Body of pancreas (tissue), 4 donors: ENCODE measurements at regions not wholly inside any gene's neighbourhood (a gene's known extent, or its start where the extent isn't known, plus 50 kb on each side); places are given as distances from the start of the nearest gene placed in this dataset.

Source experiments
- ATAC-seq: fragments of 150-250 bp; one replicate; pipeline ENCODE4 v1.9.1; 2016
- DNase-seq, 4 donors: peaks; one replicate each; pipeline ENCODE4 v3.0.0-alpha.2; 2019
- H3K27ac ChIP-seq, 4 donors: fragments of 200-600 bp; sonication (generic); 1 replicate in 3 of 4; 2 replicates in 1 of 4; pipeline versions ENCODE4 v1.5.1 to v1.6.1; 2016 to 2019; ENCODE audit warnings: mild to moderate bottlenecking in 1 of 4, mixed read lengths in 1 of 4, moderate library complexity in 1 of 4
- H3K27me3 ChIP-seq, 2 donors: fragments of 200-600 bp; sonication (generic); one replicate each; pipeline ENCODE4 v1.6.0; 2016; ENCODE audit warnings: mild to moderate bottlenecking in 1 of 2
- H3K36me3 ChIP-seq, 2 donors: fragments of 200-600 bp; sonication (generic); replicated peaks in 1 of 2; 2 replicates each; pipeline ENCODE4 v1.5.1; 2016; ENCODE audit warnings: low read depth in 2 of 2; ENCODE audit not compliant: insufficient read depth in 1 of 2
- H3K4me1 ChIP-seq: fragments of 200-600 bp; sonication (generic); one replicate; pipeline ENCODE4 v1.6.0; 2016
- H3K4me3 ChIP-seq, 2 donors: fragments of 200-600 bp; sonication (generic); 1 replicate in 1 of 2; 2 replicates in 1 of 2; pipeline ENCODE4 v1.5.1; 2016 to 2019
- H3K9me3 ChIP-seq, 3 donors: fragments of 200-600 bp; sonication (generic); 1 replicate in 2 of 3; 2 replicates in 1 of 3; pipeline ENCODE4 v1.5.1; 2016
- POLR2A ChIP-seq, 3 donors: fragments of 450-650 bp; IDR thresholded peaks; one replicate each; pipeline ENCODE4 v1.6.1; 2016; ENCODE audit warnings: antibody characterized with exemption in 3 of 3, mild to moderate bottlenecking in 2 of 3
- WGBS, 2 donors: methylation state at CpG; one replicate each; pipeline ENCODE4 v1.1.5; 2017; 5-methylcytosine and 5-hydroxymethylcytosine counted together
- intact Hi-C: fragments of 100-400 bp; cut with DNase I; formaldehyde crosslinking; loops from one replicate; pipeline ENCODE4 v1.15.1; 2023
- TF ChIP-seq, protein P1 (sequence below), 7 experiments: fragments of 450-650 bp in 4 of 7; fragments of 200-600 bp in 3 of 7; sonication (generic) in 3 of 7; IDR thresholded peaks; one replicate each; pipeline ENCODE4 v1.5.1; 2016 to 2019; ENCODE audit warnings: antibody characterized with exemption in 7 of 7

DNA sequence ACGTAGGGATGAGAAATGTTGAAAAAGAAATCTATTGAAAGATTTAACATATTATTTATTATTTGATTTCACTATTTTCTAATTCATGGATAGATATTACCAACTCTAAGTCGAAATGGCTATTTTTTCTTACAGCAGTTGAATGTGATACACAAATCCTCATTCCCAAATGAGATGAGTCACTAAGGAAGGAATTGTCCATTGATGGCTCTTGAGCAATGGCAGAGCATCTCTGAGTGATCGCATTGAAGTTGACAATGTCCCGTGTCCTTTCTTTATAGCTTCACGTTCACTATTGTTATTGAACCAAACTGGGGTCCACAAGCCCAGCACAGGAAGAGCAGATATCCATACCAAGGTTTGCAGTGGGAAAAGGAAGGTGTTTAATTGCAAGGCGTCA is 648.3 kb upstream of the SPRY2 start:
- WGBS, 2 donors = 74 to 75% methylated on average over 6 of the region's 6 CpGs
- DNase-seq (no peak), ATAC-seq (no peak)
- Histone ChIP-seq H3K27me3 (no peaks in the 10 kb centered on the region), H3K27ac (no peak overlapping the region), H3K9me3 (no peaks in the 10 kb centered on the region), H3K4me3 (no peak overlapping the region), H3K4me1 (no peaks in the 10 kb centered on the region), H3K36me3 (no peaks in the 10 kb centered on the region)
- intact Hi-C loops = no loop called here
- TF ChIP-seq, protein P1, sequence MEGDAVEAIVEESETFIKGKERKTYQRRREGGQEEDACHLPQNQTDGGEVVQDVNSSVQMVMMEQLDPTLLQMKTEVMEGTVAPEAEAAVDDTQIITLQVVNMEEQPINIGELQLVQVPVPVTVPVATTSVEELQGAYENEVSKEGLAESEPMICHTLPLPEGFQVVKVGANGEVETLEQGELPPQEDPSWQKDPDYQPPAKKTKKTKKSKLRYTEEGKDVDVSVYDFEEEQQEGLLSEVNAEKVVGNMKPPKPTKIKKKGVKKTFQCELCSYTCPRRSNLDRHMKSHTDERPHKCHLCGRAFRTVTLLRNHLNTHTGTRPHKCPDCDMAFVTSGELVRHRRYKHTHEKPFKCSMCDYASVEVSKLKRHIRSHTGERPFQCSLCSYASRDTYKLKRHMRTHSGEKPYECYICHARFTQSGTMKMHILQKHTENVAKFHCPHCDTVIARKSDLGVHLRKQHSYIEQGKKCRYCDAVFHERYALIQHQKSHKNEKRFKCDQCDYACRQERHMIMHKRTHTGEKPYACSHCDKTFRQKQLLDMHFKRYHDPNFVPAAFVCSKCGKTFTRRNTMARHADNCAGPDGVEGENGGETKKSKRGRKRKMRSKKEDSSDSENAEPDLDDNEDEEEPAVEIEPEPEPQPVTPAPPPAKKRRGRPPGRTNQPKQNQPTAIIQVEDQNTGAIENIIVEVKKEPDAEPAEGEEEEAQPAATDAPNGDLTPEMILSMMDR (IDR thresholded peaks at IDR 0.05) = no peak
- TF ChIP-seq POLR2A (IDR thresholded peaks at IDR 0.05) = no peak

DNA sequence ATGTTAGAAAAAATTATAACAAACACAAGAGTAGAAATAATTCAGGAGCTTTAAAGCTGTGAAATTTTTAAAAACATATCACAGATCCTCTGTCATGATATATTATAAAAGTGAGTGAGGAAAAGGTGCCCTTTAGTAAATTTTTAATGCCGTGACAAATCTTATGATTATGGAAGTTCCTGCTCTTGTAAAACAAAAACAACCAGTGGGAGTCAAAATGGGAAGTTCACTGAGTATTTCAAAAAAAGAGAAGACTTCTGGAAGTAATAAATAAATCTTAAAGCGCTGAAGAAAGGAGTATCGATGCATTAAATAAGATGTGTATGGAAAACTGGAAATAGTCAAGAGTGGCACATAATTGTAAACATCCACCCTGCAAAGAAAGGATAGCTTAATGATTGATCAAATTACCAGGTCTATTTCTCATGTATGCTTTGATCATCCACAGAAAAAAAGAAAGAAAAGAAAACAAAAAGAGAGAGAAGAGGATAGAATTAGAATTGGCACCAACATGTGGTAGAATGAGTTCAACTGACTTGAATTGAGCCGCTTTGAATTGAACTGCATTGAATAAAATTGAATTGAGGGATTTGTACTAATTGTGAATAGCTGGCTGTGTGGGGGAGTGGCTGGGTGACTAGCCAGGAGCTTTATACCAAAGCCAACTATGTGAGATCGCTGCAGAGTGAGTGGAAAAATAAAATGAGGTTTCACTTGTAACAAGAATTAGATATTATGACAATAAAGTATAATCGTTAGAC is 647.6 kb upstream of the SPRY2 start:
- DNase-seq (no peak), ATAC-seq (no peak)
- TF ChIP-seq POLR2A (IDR thresholded peaks at IDR 0.05) = no peak
- TF ChIP-seq, protein P1 (IDR thresholded peaks at IDR 0.05) = no peak
- H3K9me3 ChIP-seq = no peaks in the 10 kb centered on the region
- H3K4me3 ChIP-seq = no peak overlapping the region
- no peaks in the 10 kb centered on the region for H3K27me3 ChIP-seq
- no peaks in the 10 kb centered on the region for H3K4me1 ChIP-seq
- no peaks in the 10 kb centered on the region for H3K36me3 ChIP-seq
- H3K27ac ChIP-seq = no peak overlapping the region
- intact Hi-C loops = no loop called here
- WGBS, 2 donors = 71 to 83% methylated on average over 6 of the region's 6 CpGs

DNA sequence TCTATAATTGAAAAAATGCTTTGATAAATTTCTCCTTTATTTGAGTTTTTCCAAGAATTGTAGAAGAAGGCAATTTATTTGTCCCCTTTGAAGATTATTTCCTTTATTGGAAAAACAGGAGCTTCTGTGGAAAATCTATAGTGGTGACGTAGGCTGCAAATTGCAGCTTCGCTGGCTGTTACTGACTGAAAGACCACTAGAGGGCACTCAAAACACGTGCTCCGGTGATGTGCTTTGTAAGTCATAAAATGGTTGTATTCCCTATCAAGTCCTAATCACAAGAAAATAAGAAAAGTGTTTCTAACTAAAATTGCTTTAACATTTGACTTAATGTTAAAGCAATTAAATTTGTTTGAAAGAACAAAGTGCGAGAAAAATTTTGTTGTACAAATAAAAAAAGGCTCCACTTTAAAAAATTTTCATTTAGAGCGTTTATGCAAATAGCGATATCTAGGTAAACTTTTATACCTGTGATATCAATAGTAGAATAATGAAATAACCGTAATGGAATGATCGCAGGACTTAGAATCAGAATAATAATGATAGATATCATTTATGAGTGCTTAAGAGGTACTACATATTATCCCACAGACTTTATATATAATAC is 638.2 kb upstream of the SPRY2 start:
- H3K27ac ChIP-seq = no peak overlapping the region
- no peaks in the 10 kb centered on the region for H3K36me3 ChIP-seq
- H3K9me3 ChIP-seq = no peaks in the 10 kb centered on the region
- no peaks in the 10 kb centered on the region for H3K4me1 ChIP-seq
- intact Hi-C loops = no loop called here
- peak; percentile 48 to 57 (median 55) for DNase-seq
- no peaks in the 10 kb centered on the region for H3K27me3 ChIP-seq
- peak; percentile 81 for ATAC-seq
- TF ChIP-seq POLR2A (IDR thresholded peaks at IDR 0.05) = no peak
- TF ChIP-seq, protein P1 (IDR thresholded peaks at IDR 0.05) = peak; percentile 64 to 86 (median 71)
- 30 to 33% methylated on average over 9 of the region's 9 CpGs for WGBS, 2 donors
- H3K4me3 ChIP-seq = no peak overlapping the region

DNA sequence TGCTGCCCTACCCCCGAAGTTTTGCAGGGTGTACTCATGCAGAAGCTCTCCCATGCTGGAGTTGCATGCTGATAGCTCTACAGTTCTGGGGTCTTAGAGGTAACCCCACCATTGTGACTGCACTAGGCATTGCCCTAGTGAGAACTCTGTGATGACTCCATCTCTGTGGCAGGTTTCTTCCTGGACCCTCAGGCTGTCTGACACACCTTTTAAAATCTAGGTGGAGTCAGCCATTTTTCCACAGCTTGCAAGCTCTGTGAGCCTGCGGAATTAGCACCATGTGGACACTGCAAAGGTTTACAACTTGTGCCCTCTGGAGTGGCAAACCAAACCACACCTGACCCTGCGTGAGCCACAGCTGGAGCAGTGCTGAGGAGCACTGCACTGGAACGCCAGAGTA is 636.2 kb upstream of the SPRY2 start:
- Histone ChIP-seq H3K4me1 (no peaks in the 10 kb centered on the region), H3K9me3 (no peaks in the 10 kb centered on the region), H3K4me3 (no peak overlapping the region), H3K36me3 (no peaks in the 10 kb centered on the region), H3K27me3 (no peaks in the 10 kb centered on the region), H3K27ac (no peak overlapping the region)
- TF ChIP-seq POLR2A (IDR thresholded peaks at IDR 0.05) = no peak
- TF ChIP-seq, protein P1 (IDR thresholded peaks at IDR 0.05) = no peak
- intact Hi-C loops = no loop called here
- WGBS, 2 donors = 78 to 90% methylated on average over 2 to 4 of the region's 4 CpGs
- ATAC-seq = no peak
- DNase-seq = no peak

DNA sequence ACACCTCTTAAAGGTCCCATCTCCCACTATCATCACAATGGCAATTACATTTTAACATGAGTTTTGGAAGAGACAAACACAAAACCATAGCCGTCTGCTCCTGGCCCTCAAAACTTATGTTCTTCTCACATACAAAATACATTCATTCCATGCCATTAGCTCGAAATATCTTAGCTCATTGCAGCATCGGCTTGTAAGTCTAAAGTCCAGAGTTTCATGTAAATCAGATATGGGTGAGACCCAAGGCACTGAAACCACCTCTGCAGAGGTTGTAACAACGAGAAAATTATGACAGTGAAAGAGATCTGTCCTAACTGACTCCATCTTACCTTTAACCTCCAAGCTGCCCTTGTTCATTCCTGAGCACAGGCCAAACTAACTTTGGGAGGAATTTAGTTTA is 635.0 kb upstream of the SPRY2 start:
- WGBS, 2 donors = 42 to 56% methylated on average over 4 of the region's 4 CpGs
- H3K9me3 ChIP-seq = no peaks in the 10 kb centered on the region
- no peak overlapping the region for H3K27ac ChIP-seq
- DNase-seq = no peak
- H3K4me1 ChIP-seq = no peaks in the 10 kb centered on the region
- H3K36me3 ChIP-seq = no peaks in the 10 kb centered on the region
- no peaks in the 10 kb centered on the region for H3K27me3 ChIP-seq
- no peak overlapping the region for H3K4me3 ChIP-seq
- no peak for ATAC-seq
- intact Hi-C loops = no loop called here
- TF ChIP-seq POLR2A (IDR thresholded peaks at IDR 0.05) = no peak
- TF ChIP-seq, protein P1 (IDR thresholded peaks at IDR 0.05) = no peak
